AG08395 (cell line): ENCODE measurements at regions not wholly inside any gene's neighbourhood (a gene's known extent, or its start where the extent isn't known, plus 50 kb on each side); places are given as distances from the start of the nearest gene placed in this dataset.

ENCODE experiments used
- DNase-seq: peaks from one replicate; pipeline ENCODE4 v3.0.0; 2012; ENCODE audit warnings: mixed read lengths, low spot score

GRCh38 chr3:76815561-76815960 is 224.3 kb upstream of the ROBO2 start:
- no peak for DNase-seq

GRCh38 chr3:76820481-76820880 is 219.4 kb upstream of the ROBO2 start:
- no peak for DNase-seq

GRCh38 chr3:76824658-76825240 is 215.2 kb upstream of the ROBO2 start:
- DNase-seq: no peak

DNA sequence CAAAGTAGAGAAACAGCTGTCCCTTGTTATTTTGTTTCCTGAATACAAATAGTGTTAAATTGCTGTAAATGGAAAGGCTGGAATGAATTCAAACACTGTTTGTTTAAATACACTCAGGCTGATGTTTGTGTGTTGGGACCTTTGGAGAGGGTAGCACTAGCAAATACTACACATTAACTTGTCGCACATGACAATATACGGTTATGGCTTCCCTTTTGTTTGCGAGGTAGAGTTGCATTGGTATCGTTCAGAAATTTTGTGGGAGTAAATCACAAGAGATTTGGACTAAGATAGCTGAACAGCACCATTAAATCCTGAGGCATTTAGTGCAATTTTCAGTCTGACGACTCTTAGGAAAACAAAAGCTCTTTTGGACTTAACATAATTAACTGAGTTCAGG is 213.0 kb upstream of the ROBO2 start:
- DNase-seq: no peak

- no peak for DNase-seq
These were observed 212.1 kb upstream of the ROBO2 start for GRCh38 chr3:76827701-76828226.

- DNase-seq: no peak
These were observed 205.2 kb upstream of the ROBO2 start for GRCh38 chr3:76834657-76835056.

DNA sequence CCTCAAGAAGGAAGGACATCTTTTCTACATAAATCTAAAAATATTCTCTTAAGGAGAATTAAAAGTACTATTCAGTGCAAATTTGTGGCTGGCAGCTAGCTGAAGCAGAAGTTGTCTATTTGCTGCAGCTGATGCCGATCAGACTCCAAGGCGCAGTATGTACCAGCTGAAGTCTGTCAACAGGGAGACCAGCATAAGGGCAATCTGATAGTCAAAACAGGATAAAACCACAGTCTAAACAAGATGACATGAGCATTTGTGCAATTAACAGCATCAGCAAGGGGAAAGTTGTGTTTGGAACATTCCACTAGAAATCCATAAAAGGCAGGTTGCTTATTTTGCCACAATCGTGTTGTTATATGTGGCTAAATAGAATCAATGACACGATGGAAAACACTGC is 198.2 kb upstream of the ROBO2 start:
- DNase-seq: no peak

- DNase-seq: no peak
These were observed 197.7 kb upstream of the ROBO2 start for GRCh38 chr3:76842216-76842615.

DNA sequence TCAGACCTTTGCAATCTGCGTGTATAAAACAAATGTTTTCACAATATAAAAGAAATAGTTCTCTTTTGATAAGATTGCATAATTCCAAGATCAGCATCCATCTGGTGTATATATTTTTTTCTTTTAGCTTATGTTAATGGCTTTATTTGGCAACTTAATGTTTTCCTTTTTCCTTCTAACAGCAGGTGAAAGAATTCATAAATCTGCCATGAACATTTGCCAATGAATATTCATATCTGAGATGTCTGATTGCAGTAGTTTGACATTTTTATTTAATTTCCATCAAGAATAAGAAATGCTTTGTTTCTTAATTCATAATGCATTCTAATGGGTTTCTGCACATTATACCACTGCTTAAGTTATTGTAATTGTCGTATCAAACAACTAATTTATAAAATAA is 184.4 kb upstream of the ROBO2 start:
- no peak for DNase-seq

- no peak for DNase-seq
These were observed 180.3 kb upstream of the ROBO2 start for GRCh38 chr3:76859596-76859995.

DNA sequence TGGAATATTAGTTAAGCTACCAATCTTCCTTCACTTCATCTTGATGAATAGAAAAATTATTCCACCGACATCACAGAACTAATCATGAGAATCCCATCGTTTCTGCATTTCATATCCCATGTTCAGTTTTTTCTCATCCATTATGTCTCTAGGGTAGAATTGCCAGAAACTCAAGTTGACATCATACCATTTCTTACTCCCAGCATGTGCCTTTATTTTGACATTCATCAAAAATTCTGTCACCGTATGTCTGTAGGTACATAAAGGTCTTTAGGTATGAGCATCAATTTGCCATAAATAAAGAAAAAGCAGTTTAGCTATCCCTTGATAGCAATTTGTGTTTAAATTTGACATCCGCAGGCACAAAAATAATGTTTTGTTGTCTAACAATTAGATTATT is 175.5 kb upstream of the ROBO2 start:
- DNase-seq: no peak

DNA sequence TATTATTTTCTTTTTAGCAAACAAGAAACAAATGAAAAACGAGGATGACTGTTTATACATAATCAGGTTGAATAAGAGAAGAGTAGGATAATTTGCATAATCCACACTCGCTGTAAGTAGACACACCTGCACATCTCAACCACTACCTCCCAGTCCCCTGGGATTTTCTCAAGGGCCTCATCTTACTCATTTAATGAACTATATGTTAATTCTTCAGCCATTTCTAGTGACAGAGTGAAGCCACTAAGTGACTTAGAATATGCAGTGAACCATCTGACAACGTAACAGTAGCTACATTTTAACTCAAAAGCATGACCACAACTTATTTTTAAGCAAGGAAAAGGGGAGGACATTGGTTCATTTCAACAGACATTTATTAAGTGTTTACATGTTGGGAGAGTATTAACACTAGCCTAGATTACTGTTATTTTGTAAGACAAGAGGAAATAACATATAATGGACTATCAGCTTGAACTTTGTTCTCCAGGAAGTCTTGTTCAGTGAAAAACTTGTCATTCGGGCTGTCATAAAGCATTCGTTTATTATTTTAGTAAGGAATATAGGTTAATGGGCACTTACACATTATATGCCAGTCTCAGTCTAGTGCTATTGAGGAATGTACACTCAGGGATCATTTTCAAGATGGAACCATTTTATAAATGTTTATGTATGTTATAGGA is 173.0 kb upstream of the ROBO2 start:
- DNase-seq: no peak

DNA sequence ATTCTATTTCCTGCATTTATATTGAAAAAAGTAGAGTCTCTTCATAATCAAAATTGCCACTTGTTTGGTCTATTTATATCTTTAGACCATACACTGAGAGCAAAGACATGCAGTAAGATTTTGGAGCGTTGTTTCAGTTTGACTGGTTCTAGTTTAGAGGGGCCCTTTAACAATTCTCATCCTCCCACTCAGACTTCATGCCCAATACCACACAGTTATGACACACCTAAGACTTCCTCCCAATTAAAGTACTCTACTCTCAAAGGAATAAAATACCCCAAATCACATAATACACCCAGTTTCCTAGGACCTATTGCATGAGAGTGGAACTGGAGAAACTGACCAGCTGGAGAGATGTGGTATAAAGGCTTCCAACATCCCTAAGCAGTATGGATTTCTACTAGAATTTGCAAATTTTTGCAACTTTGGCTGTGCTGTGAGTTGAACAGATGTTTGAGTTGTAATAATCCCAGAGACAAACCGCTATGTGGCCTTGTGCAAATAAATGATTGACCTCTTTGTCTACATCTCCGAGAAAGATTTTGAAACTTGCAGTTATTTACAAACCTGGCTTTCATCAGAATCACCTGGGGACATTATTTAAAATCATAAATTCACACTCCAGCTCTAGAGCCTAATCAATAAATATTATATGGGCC is 170.0 kb upstream of the ROBO2 start:
- no peak for DNase-seq

DNA sequence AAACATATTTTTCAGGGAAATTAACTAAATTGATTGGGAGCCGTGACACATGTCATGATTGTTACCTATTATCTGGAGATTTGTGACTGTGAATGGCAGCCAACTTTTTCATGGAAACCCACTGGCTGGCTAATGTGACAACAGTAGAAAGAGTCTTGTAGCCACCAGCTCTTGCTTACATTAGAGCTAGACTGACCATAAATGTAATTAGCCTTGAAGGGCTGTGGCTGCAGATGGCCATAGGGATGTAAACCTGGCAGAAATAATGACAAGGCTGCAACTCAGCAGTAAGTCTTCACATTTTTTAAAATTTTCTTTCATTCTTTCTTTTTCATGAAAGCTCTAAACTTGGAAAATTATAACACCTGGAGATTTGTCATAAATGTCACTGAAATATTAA is 168.2 kb upstream of the ROBO2 start:
- DNase-seq: no peak

DNA sequence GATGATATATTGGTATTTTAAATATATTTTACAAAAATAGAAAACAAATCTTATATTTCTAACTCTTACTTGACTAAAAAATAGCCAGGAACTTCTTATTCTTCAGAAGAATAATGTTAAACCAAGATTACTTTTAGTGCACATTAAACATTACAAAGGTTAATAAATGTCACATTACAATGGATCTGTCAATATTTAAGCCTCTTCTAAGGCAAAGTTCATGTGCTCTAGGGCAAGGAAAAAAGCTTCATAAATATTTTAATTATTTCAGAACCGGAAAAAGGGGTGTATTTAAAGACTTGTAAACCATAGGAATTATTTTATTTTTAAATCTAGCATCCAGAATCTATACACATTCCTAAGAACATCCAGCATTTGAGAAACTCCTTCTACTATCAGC is 166.9 kb upstream of the ROBO2 start:
- DNase-seq: no peak

- DNase-seq: no peak
These were observed 166.2 kb upstream of the ROBO2 start for GRCh38 chr3:76873532-76874242.

DNA sequence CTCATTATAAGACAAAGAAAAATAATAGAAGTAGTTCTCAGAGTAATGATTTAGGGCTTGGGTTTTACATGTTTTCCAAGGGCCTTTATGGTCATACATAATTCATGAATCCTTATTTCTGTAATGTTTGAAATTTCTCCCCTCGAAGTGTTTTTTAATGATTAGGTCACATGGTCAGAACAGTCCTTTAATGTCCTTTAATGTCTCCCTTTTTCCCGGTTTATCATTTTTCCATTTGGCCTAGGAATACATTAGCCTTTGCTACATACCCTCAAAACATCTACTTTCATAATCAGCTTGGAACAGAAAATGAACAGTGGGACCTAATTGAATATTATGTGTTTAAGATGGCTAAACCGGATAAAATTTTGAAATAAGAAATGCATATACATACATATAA is 159.9 kb upstream of the ROBO2 start:
- no peak for DNase-seq

DNA sequence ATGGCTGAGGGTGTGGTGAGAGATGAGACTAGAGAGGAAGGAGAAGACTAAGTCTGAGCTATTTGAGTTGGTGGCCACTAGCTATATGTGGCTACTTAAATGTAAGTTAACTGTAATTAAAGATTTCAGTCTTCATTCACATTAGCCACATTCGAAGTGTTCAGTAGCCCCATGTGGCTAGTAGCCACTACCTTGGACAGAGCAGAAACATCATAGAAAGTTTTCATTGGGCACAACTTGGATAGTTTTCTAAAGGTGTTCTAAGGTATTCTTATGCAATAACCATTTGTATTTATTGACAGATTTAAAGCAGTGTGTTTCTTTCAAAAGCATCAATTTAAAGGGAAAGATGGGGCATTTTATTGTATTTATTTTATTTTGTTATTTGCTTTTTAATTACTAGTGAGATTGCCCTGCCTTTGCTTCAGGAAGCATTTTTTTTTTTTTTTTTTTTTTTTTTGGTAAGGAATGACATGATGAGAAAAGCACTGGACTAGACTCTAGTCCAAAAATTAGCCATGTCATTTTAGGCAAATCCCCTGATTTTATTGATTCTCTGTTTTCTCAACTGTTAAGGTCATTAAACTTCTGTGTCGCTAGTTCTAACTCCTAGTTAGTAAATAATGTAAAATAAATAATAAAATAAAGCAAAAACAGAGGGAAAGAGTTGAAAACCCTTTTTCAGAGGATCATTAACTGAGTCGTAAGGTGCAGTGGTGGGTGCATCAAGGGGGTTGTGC is 153.0 kb upstream of the ROBO2 start:
- no peak for DNase-seq

- no peak for DNase-seq
These were observed 151.0 kb upstream of the ROBO2 start for GRCh38 chr3:76888856-76889255.

DNA sequence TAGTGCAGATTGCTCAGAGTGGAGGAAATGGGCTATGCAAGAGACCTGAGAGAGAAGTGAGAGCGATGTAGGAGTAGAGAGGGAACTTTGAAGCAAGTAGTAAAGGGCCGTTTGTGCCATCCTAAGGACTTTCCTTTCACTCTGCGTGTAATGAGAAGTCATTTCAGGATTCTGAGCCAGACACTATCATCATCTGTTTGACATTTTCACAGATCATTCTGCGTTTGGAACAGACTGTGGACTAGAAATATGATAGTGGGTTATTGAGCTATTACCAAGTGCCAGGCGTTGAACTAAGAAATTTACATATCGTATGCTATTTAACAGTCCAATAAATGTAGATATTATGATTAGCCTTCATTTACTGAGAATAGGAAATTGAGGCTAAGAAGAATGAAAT is 150.0 kb upstream of the ROBO2 start:
- no peak for DNase-seq

DNA sequence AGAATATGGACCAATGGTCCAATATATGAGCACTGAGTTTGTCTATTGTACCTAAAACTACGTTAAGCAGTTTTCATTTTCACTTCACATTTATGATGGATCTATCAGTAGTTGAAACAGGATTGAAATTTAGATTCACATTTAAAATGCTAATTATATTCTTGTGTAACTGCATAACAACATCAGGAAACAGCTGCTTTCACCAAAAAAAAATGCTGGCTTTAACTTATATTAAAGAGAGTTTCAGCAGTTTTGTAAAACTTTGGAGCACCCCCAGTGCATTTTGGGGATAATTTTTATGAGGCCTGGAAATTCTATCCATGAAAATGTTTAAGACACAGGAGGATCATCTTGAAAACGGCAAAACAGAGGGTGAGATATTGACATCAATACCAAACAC is 142.8 kb upstream of the ROBO2 start:
- no peak for DNase-seq

DNA sequence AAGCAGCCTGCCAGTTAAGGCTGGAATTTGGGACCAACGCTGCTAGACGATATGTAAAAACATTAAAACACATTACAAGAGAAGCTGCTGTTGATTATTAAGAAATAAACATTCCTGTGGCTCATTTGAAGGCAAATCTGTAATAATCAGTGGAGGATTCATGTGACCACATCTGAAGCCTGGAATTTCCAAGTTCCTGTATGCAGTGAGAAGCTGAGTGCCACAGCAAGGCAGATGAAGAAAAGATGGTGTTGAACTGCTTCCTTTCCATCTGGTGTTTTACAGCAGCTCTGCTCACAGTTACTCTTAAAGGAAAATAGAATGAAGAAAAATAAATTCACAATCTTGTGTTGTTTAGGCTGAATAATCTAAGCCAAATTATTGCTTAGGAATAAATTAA is 139.3 kb upstream of the ROBO2 start:
- no peak for DNase-seq
